ENCODE measurements at regions not wholly inside any gene's neighbourhood (a gene's known extent, or its start where the extent isn't known, plus 50 kb on each side); places are given as distances from the start of the nearest gene placed in this dataset.

GRCh38 chr13:31042049-31042448, 109.6 kb downstream of the TEX26 start:
- H3F3A ChIP-seq (replicated peaks; ENCODE audit: insufficient read depth) = peaks cover 21% of the 10 kb centered on the region
- no peak overlapping the region for H3K4me2 ChIP-seq
- H4K20me1 ChIP-seq (ENCODE audit: insufficient read depth) = no peaks in the 10 kb centered on the region
- no peak overlapping the region for H2AFZ ChIP-seq (ENCODE audit: low read depth)
- H3K79me2 ChIP-seq (ENCODE audit: insufficient read depth) = no peaks in the 10 kb centered on the region
- no peak for DNase-seq
- H3K4me3 ChIP-seq (ENCODE audit: low read depth in 2 of 2, low read length in 1 of 2) = no peak overlapping the region
- 91% methylated on average over 3 of the region's 3 CpGs for WGBS (ENCODE audit: low lambda C conversion rate)
- TF ChIP-seq EP300 (IDR thresholded peaks at IDR 0.05; ENCODE audit: borderline replicate concordance in 1 of 2, low read depth in 1 of 2, low read length in 1 of 2) = no peak
- no peak for TF ChIP-seq ELF1 (IDR thresholded peaks at IDR 0.05)
- TF ChIP-seq FOSL2 (IDR thresholded peaks at IDR 0.05; ENCODE audit: borderline replicate concordance, low read depth) = no peak
- no peak for TF ChIP-seq CTCF (IDR thresholded peaks at IDR 0.05)
- TF ChIP-seq NRF1 (IDR thresholded peaks at IDR 0.05; ENCODE audit: low read depth, low read length) = no peak
- no peak for TF ChIP-seq RFX5 (IDR thresholded peaks at IDR 0.05; ENCODE audit: low read length)
- no peak for TF ChIP-seq FOXM1 (IDR thresholded peaks at IDR 0.05; ENCODE audit: low read depth)
- TF ChIP-seq NFIC (IDR thresholded peaks at IDR 0.05; ENCODE audit: borderline replicate concordance) = no peak
- TF ChIP-seq MAX (IDR thresholded peaks at IDR 0.05; ENCODE audit: low read depth) = no peak
- no peak for TF ChIP-seq RXRA (IDR thresholded peaks at IDR 0.05; ENCODE audit: borderline replicate concordance, low read depth)
- no peak for TF ChIP-seq USF2 (IDR thresholded peaks at IDR 0.05; ENCODE audit: borderline replicate concordance, low read depth, low read length)
- no peak for TF ChIP-seq USF1 (IDR thresholded peaks at IDR 0.05; ENCODE audit: borderline replicate concordance, low read depth)
- TF ChIP-seq SIN3A (IDR thresholded peaks at IDR 0.05; ENCODE audit: borderline replicate concordance, low read depth, low read length) = no peak
- TF ChIP-seq ZBTB33 (IDR thresholded peaks at IDR 0.05; ENCODE audit: borderline replicate concordance, low read depth) = no peak
- TF ChIP-seq CHD2 (IDR thresholded peaks at IDR 0.05; ENCODE audit: low read length, partially characterized antibody) = no peak
- TF ChIP-seq RAD21 (IDR thresholded peaks at IDR 0.05; ENCODE audit: low read length) = no peak
- no peak for TF ChIP-seq JUND (IDR thresholded peaks at IDR 0.05)
- no peak for TF ChIP-seq TCF12 (IDR thresholded peaks at IDR 0.05)
- no peak for TF ChIP-seq POLR2AphosphoS5 (IDR thresholded peaks at IDR 0.05; ENCODE audit: low read depth, low read length)
- no peak overlapping the region for H3K27ac ChIP-seq (ENCODE audit: low read depth in 2 of 2, low read length in 1 of 2)
- H3K36me3 ChIP-seq (replicated peaks in 1 of 2; ENCODE audit: control insufficient read depth in 1 of 2, insufficient read depth in 2 of 2, low read length in 1 of 2) = no peaks in the 10 kb centered on the region
- H3K4me1 ChIP-seq (ENCODE audit: control insufficient read depth in 1 of 2, insufficient read depth in 2 of 2, low read depth in 1 of 2, low read length in 1 of 2) = peaks cover 24 to 29% of the 10 kb centered on the region in 2 experiments
- no peaks in the 10 kb centered on the region for H3K9me3 ChIP-seq
- no peaks in the 10 kb centered on the region for H3K27me3 ChIP-seq (ENCODE audit: insufficient read depth)
- CTCF ChIA-PET = interaction anchor here (1.0 to 2.0 kb wide), 3 partner anchors 29 to 237 kb away, joined by 3 to 8 read pairs (median 3); no protein-coding TSS in a partner anchor
- H3K9ac ChIP-seq = no peak overlapping the region
- H3K9me2 ChIP-seq = no peaks in the 10 kb centered on the region
- POLR2A ChIA-PET = no interaction called here
